ENCODE measurements at regions not wholly inside any gene's neighbourhood (a gene's known extent, or its start where the extent isn't known, plus 50 kb on each side); places are given as distances from the start of the nearest gene placed in this dataset.

DNA sequence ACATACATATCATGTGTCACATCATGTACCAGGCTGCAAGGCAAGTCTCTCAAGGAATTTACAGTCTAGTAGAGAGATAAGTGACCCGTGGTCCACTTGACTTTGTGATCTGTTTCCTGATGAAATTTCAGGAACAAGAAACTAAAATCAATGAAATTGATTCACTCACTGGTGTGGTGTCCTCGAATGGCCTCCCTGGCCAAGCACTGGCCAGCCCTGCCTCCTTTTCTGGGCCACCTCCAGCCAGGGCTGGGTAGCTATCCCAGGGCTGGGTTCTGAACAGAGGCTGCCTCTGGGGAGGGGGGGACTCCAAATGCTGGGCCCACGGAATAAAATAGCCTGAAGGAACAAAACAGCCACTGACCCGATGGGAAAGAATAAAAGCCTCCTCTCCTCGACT lies 182.2 kb downstream of the HERPUD2 start:
- no peak for DNase-seq
- in situ Hi-C loops (cut with MboI; ENCODE audit: low pct_unique_long_range_greater_than_20kb, low sequenced_read_pairs), result no loop called here

GRCh38 chr7:35508623-35509400 lies 186.1 kb downstream of the HERPUD2 start:
- DNase-seq, result no peak
- in situ Hi-C loops (cut with MboI; ENCODE audit: low pct_unique_long_range_greater_than_20kb, low sequenced_read_pairs), result no loop called here

DNA sequence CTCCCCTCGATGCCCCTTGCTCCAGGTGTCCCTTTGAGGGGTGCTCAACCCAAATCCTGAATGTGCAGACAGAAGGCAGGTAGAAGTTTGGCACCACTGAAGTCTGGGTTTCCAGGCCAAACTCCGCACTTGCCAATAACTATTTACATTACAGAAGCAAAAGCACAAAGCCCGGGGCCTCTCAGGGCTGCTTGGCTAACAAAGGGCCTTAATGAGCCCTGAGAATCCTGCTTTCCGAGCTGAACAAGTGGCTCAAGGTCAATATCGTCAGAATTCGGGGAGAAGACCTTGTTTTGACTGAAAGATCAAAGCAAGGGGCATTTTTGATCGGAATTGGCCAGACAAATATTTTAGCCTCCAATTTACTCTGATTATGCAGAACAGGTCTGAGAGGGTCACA lies 189.9 kb downstream of the HERPUD2 start:
- in situ Hi-C loops (cut with MboI; ENCODE audit: low pct_unique_long_range_greater_than_20kb, low sequenced_read_pairs), result no loop called here
- no peak for DNase-seq

- in situ Hi-C loops (cut with MboI; ENCODE audit: low pct_unique_long_range_greater_than_20kb, low sequenced_read_pairs), result no loop called here
- no peak for DNase-seq
Observed at GRCh38 chr7:35504365-35504764, 190.6 kb downstream of the HERPUD2 start.

DNA sequence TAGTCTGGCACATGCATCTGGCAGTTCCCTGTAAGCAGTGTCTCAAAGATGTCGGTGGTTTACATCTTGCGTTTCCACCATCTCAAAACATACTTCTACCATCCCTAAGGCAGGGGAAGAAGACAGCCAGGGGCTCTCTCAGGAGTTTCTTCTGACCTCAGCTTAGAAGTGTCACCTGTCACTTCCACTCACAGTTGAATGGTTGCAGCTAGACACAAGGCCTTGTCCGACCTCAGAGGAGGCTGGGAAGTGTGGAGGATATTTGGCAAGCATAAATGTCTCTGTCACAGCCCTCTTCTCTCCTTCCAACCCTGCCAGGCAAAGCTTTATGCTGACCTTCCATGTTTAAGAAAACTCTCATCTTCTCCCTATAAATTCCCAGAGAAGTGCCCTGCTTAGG lies 193.3 kb downstream of the HERPUD2 start:
- in situ Hi-C loops (cut with MboI; ENCODE audit: low pct_unique_long_range_greater_than_20kb, low sequenced_read_pairs), result no loop called here

GRCh38 chr7:35499226-35499625 lies 195.7 kb downstream of the HERPUD2 start:
- no peak for DNase-seq
- in situ Hi-C loops (cut with MboI; ENCODE audit: low pct_unique_long_range_greater_than_20kb, low sequenced_read_pairs), result no loop called here

More for the DNA sequence above, 193.3 kb downstream of the HERPUD2 start:
- no peak for DNase-seq

- in situ Hi-C loops (cut with MboI; ENCODE audit: low pct_unique_long_range_greater_than_20kb, low sequenced_read_pairs), result no loop called here
Observed at GRCh38 chr7:35498416-35498815, 196.5 kb downstream of the HERPUD2 start.

GRCh38 chr7:35495844-35496243 lies 199.1 kb downstream of the HERPUD2 start:
- DNase-seq, result no peak
- in situ Hi-C loops (cut with MboI; ENCODE audit: low pct_unique_long_range_greater_than_20kb, low sequenced_read_pairs), result no loop called here

More at GRCh38 chr7:35498416-35498815, 196.5 kb downstream of the HERPUD2 start:
- DNase-seq, result peak; percentile 44

DNA sequence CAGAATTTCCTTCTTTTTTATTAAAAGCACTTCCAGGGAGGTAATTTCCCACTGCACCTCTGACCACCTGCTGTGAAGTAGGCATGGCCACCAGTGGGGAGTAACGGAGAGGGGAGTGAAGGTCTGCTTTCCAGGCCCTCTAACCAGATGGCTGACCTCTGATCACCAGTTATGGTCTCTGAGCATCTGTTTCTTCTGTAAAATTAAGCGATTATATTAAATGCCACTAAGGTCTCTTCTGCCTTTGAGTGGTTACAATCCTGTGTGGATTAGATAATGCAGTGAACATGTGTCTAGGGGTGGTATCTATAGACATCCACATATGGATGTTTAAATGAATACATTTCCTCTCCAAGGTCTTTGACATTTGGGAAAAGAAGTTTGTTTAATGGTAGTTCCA lies 199.6 kb downstream of the HERPUD2 start:
- in situ Hi-C loops (cut with MboI; ENCODE audit: low pct_unique_long_range_greater_than_20kb, low sequenced_read_pairs), result no loop called here
- DNase-seq, result no peak

DNA sequence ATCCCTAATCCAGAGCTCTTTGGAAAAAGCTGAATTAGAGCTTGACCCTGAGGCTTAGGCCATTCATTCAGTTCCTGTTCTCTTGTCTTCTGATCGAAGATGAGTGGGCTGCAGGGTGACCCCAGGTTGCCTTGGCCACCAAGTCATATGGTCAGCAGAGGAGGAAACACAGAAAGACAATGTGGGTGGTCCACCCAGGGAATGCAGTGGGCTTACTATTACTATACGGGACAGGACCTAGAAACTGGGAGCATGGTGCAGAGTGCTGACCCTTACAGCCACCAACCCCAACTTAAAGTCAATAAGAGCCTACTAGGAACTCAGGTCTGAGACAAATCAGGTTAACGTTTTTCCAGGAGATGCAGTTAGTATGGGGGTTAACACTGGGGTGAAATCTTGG lies 200.5 kb downstream of the HERPUD2 start:
- no peak for DNase-seq
- in situ Hi-C loops (cut with MboI; ENCODE audit: low pct_unique_long_range_greater_than_20kb, low sequenced_read_pairs), result no loop called here

GRCh38 chr7:35492451-35493175 lies 202.3 kb downstream of the HERPUD2 start:
- no peak for DNase-seq
- in situ Hi-C loops (cut with MboI; ENCODE audit: low pct_unique_long_range_greater_than_20kb, low sequenced_read_pairs), result no loop called here

DNA sequence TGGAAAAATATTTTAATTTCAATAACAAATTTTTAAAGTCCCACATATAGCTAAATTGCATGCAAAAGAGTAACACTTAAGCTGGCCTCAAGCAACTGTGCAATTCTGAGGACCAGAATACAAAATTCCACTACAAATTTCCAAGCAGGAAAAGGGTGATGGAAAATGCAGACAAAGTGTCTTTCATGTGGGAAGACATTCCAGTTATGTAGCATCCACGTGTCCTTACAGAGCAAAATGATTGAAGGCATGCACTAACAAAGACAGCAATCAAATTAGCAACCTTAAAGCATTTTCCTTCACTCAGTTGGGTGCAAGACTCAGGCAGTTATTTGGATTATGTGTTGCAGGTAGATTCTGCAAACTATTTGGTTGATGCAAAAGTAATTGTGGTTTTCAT lies 203.7 kb downstream of the HERPUD2 start:
- DNase-seq, result no peak
- in situ Hi-C loops (cut with MboI; ENCODE audit: low pct_unique_long_range_greater_than_20kb, low sequenced_read_pairs), result no loop called here

- DNase-seq, result no peak
- in situ Hi-C loops (cut with MboI; ENCODE audit: low pct_unique_long_range_greater_than_20kb, low sequenced_read_pairs), result no loop called here
Observed at GRCh38 chr7:35487841-35488240, 207.1 kb downstream of the HERPUD2 start.

DNA sequence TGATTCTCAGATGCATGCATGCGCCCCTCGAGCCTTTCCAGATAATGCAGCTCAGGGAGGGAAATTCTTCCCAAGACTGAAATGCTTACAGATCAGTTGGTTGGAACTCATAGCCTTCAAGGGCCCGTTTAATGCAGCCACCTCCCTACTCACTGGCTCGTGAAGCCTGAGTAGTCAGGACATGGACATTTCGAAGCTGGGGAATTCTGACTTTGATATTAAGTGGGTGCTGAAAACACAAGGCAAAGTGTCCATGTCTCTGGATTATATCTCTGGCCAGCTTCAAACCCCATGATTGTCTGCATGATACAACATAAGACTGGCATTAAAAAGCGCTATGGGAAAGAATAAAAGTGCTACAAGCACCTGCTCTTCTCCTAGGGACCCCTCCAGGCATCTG lies 207.5 kb downstream of the HERPUD2 start:
- no peak for DNase-seq
- in situ Hi-C loops (cut with MboI; ENCODE audit: low pct_unique_long_range_greater_than_20kb, low sequenced_read_pairs), result no loop called here

GRCh38 chr7:35485436-35485835 lies 209.5 kb downstream of the HERPUD2 start:
- no peak for DNase-seq
- in situ Hi-C loops (cut with MboI; ENCODE audit: low pct_unique_long_range_greater_than_20kb, low sequenced_read_pairs), result no loop called here

DNA sequence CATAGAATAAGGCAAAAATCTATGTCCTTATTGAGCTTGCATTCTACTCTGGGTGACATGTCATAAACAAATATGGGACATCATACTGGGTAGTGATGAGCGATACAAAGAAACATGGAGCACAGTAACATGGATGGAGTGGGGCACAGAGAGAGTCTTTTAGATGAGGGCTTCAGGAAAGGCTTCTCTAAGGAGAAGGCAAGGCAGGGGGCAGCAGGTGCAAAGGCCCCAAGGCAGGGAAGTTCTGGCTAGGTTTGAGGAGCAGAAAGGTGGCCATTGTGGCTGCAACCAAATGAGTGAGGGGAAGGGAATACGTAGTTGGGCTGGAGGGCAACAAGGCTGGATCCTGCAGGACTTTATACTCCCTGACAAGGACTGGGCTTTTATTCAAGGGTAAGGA lies 211.4 kb downstream of the HERPUD2 start:
- DNase-seq, result no peak
- in situ Hi-C loops (cut with MboI; ENCODE audit: low pct_unique_long_range_greater_than_20kb, low sequenced_read_pairs), result no loop called here

- DNase-seq, result no peak
- in situ Hi-C loops (cut with MboI; ENCODE audit: low pct_unique_long_range_greater_than_20kb, low sequenced_read_pairs), result no loop called here
Observed at GRCh38 chr7:35482231-35482630, 212.7 kb downstream of the HERPUD2 start.

DNA sequence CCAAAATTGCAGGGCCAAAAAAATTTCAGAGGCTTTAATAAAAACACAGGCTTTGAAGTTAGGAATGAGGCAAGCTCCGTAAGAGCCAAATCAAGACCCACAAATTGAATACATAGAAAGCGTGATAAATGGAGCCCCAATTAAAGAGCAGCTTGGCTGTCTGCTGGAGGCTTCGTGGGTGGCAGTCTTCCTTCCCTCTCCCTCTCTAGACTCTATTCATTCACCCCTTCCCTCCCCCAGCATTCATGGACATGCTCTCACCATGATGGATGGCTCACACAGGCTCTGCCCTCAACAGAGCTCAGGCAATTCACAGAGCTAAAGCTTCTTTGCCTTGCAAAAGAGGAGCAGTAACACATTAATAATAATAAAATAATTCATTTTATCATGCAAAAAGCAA lies 214.1 kb downstream of the HERPUD2 start:
- in situ Hi-C loops (cut with MboI; ENCODE audit: low pct_unique_long_range_greater_than_20kb, low sequenced_read_pairs), result no loop called here
- no peak for DNase-seq

DNA sequence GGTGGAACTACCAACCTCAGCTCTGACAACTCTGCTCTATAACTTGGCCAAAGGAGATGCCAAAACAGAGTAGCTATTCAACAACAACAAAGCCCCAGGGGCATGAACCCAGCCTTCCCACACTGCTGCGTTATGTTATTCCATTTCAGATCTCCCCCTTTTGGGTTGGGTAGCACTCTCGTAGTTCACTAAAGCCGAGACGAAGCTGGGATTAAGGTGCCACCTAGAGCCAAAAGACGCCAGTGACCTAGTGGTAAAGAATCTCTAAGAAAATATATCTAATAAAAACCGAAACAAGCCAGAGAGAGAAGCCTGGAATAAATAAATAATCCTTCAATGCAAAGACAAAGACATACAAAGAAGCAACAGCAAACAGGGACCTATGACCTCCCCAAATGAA lies 217.3 kb downstream of the HERPUD2 start:
- DNase-seq, result no peak
- in situ Hi-C loops (cut with MboI; ENCODE audit: low pct_unique_long_range_greater_than_20kb, low sequenced_read_pairs), result no loop called here

- in situ Hi-C loops (cut with MboI; ENCODE audit: low pct_unique_long_range_greater_than_20kb, low sequenced_read_pairs), result no loop called here
- no peak for DNase-seq
Observed at GRCh38 chr7:35474100-35474499, 220.2 kb upstream of the TBX20 start.

DNA sequence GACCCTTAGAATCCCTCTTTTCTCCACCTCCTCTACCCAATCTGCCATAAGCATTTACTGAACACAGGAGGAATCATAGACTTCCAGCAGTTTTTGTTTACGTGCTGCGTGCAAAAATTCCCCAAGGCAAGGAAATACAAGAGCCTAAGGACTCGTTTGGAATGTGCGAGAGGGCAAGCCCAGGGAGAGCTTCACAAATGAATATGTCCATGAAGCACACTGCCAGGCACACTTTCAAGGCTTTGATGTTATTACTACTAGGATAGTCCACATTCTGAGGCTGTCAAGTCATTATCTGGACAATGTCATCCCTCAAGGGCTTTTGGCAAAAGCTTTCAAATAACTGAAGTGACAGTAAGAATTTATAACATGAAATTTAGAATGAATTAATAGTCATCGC lies 214.7 kb upstream of the TBX20 start:
- in situ Hi-C loops (cut with MboI; ENCODE audit: low pct_unique_long_range_greater_than_20kb, low sequenced_read_pairs), result no loop called here
- DNase-seq, result no peak

Data from KBM-7 (cell line).